PC-3 (cell line): ENCODE measurements at regions not wholly inside any gene's neighbourhood (a gene's known extent, or its start where the extent isn't known, plus 50 kb on each side); places are given as distances from the start of the nearest gene placed in this dataset.
A peak's percentile ranks its signal among the peaks of the same experiment; 100 is the strongest.

Experiments
- ATAC-seq: fragments of 200-7000 bp; cut with Tn5 transposase; 2 replicates; pipeline ENCODE4 v1.9.1; 2020; ENCODE audit warnings: mild to moderate bottlenecking, moderate library complexity
- BruUV-seq: library from RNA; stranded (reverse); fragments of 400-500 nt; replicated peaks from 2 replicates; lab custom pipeline; 2021; lab: Mats Ljungman, UMichigan
- CTCF ChIA-PET: fragments of 300-600 bp; sonication (Branson Sonifier 250); formaldehyde crosslinking; loops from one replicate; lab custom pipeline; 2022; ENCODE audit warnings: antibody characterized with exemption; lab: Charles Lee
- POLR2A ChIA-PET: fragments of 300-600 bp; sonication (Branson Sonifier 250); formaldehyde crosslinking; loops from one replicate; lab custom pipeline; 2022; ENCODE audit warnings: antibody characterized with exemption; ENCODE audit not compliant: unreplicated experiment; lab: Charles Lee
- DNase-seq: peaks from one replicate; pipeline ENCODE4 v3.0.0-alpha.2; 2015
- H2AFZ ChIP-seq: fragments of 300-600 bp; sonication (generic); 2 replicates; pipeline ENCODE4 v1.6.0; 2016; ENCODE audit warnings: antibody characterized with exemption, low read length
- H3F3A ChIP-seq: fragments of 300-600 bp; sonication (generic); one replicate; pipeline ENCODE4 v1.6.0; 2017; ENCODE audit warnings: antibody characterized with exemption, low read length, control low read depth, mild to moderate bottlenecking; ENCODE audit not compliant: unreplicated experiment
- H3K27ac ChIP-seq: fragments of 300-600 bp; sonication (generic); 2 replicates; pipeline ENCODE4 v1.5.1; 2016; ENCODE audit warnings: mild to moderate bottlenecking, low read length
- H3K27me3 ChIP-seq: fragments of 300-600 bp; sonication (generic); 2 replicates; pipeline ENCODE4 v1.6.1; 2016; ENCODE audit warnings: low read length, mixed read lengths
- H3K36me3 ChIP-seq: fragments of 300-600 bp; sonication (generic); 2 replicates; pipeline ENCODE4 v1.6.1; 2016; ENCODE audit warnings: low read depth, mixed run types, low read length, mixed read lengths
- H3K4me1 ChIP-seq: fragments of 300-600 bp; sonication (generic); 2 replicates; pipeline ENCODE4 v1.5.1; 2016; ENCODE audit warnings: low read length; ENCODE audit not compliant: insufficient read depth
- H3K4me2 ChIP-seq: fragments of 300-600 bp; sonication (generic); 2 replicates; pipeline ENCODE4 v1.6.0; 2016; ENCODE audit warnings: low read length
- H3K4me3 ChIP-seq: fragments of 300-600 bp; sonication (generic); 2 replicates; pipeline ENCODE4 v1.5.1; 2016; ENCODE audit warnings: mild to moderate bottlenecking, low read length, mixed read lengths
- H3K79me2 ChIP-seq: fragments of 300-600 bp; sonication (generic); 2 replicates; pipeline ENCODE4 v1.6.1; 2017; ENCODE audit warnings: low read length, mixed read lengths
- H3K9ac ChIP-seq: fragments of 300-600 bp; sonication (generic); 2 replicates; pipeline ENCODE4 v1.6.0; 2016; ENCODE audit warnings: mild to moderate bottlenecking, low read length
- H3K9me2 ChIP-seq: fragments of 300-600 bp; sonication (generic); replicated peaks from 2 replicates; pipeline ENCODE4 v1.6.1; 2016; ENCODE audit warnings: mixed run types, low read length, mixed read lengths
- H3K9me3 ChIP-seq: fragments of 300-600 bp; sonication (generic); 2 replicates; pipeline ENCODE4 v1.6.1; 2016; ENCODE audit warnings: low read length, mixed read lengths
- H4K20me1 ChIP-seq: fragments of 300-600 bp; sonication (generic); 2 replicates; pipeline ENCODE4 v1.6.1; 2016; ENCODE audit warnings: low read length, mixed read lengths
- EZH2 ChIP-seq: fragments of 300-600 bp; sonication (generic); IDR thresholded peaks from one replicate; pipeline ENCODE4 v1.6.1; 2017; ENCODE audit warnings: antibody characterized with exemption, mild to moderate bottlenecking, low read length; ENCODE audit not compliant: unreplicated experiment
- EZH2phosphoT487 ChIP-seq: fragments of 300-600 bp; sonication (generic); IDR thresholded peaks from 2 replicates; pipeline ENCODE4 v1.6.1; 2018; ENCODE audit warnings: mild to moderate bottlenecking, antibody characterized with exemption, low read length, borderline replicate concordance
- intact Hi-C: fragments of 100-400 bp; cut with micrococcal nuclease; formaldehyde crosslinking; loops from 2 replicates; pipeline ENCODE4 v1.9.0; 2023
- TF ChIP-seq, protein P1 (sequence below): fragments of 300-600 bp; sonication (generic); conservative IDR thresholded peaks from 2 replicates; pipeline ENCODE4 v1.5.1; 2017; ENCODE audit warnings: antibody characterized with exemption, low read depth, mild to moderate bottlenecking, low read length

DNA sequence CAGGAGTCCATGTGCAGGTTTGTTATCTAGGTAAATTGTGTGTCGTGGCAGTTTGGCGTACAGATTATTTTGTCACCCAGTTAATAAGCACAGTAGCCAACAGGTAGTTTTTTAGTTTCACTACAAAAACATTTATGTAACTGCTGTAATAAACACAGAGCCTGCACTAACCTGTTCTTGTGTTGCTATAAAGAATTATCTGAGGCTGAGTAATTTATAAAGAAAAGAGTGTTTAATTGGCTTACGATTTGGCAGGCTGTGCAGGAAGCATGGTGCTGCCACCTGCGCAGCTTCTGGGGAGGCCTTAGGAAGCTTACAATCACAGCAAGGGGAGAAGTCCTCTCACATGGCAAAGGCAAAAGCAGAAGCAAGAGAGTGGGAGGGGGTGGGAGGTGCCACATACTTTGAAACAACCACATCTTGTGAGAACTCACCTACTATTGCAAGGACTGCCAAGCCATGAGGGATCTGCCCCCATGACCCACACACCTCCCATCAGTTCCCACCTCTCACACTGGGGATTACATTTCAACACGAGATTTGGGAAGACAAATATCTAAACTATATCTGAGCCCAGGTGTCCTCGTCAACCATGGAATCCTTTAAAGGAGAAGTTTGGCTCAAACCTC, 266.4 kb upstream of the GRIP1 start:
- intact Hi-C loops: no loop called here
- no peaks in the 10 kb centered on the region for H3K79me2 ChIP-seq
- POLR2A ChIA-PET: no interaction called here
- no peaks in the 10 kb centered on the region for H3K36me3 ChIP-seq
- no peaks in the 10 kb centered on the region for H3K27me3 ChIP-seq
- H3K4me1 ChIP-seq: peaks cover 11% of the 10 kb centered on the region
- no peak overlapping the region for H3K27ac ChIP-seq
- H2AFZ ChIP-seq: no peak overlapping the region
- no peak overlapping the region for H3K4me3 ChIP-seq
- no peaks in the 10 kb centered on the region for H4K20me1 ChIP-seq
- H3K4me2 ChIP-seq: no peak overlapping the region
- H3K9me2 ChIP-seq: no peaks in the 10 kb centered on the region
- CTCF ChIA-PET: no interaction called here
- no peaks in the 10 kb centered on the region for H3F3A ChIP-seq
- no peaks in the 10 kb centered on the region for H3K9me3 ChIP-seq
- ATAC-seq (no peak), DNase-seq (no peak)
- no peak overlapping the region for H3K9ac ChIP-seq
- no peak for TF ChIP-seq EZH2phosphoT487
- no peak for TF ChIP-seq EZH2
- TF ChIP-seq, protein P1, sequence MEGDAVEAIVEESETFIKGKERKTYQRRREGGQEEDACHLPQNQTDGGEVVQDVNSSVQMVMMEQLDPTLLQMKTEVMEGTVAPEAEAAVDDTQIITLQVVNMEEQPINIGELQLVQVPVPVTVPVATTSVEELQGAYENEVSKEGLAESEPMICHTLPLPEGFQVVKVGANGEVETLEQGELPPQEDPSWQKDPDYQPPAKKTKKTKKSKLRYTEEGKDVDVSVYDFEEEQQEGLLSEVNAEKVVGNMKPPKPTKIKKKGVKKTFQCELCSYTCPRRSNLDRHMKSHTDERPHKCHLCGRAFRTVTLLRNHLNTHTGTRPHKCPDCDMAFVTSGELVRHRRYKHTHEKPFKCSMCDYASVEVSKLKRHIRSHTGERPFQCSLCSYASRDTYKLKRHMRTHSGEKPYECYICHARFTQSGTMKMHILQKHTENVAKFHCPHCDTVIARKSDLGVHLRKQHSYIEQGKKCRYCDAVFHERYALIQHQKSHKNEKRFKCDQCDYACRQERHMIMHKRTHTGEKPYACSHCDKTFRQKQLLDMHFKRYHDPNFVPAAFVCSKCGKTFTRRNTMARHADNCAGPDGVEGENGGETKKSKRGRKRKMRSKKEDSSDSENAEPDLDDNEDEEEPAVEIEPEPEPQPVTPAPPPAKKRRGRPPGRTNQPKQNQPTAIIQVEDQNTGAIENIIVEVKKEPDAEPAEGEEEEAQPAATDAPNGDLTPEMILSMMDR: no peak
- BruUV-seq: no TSS peak

DNA sequence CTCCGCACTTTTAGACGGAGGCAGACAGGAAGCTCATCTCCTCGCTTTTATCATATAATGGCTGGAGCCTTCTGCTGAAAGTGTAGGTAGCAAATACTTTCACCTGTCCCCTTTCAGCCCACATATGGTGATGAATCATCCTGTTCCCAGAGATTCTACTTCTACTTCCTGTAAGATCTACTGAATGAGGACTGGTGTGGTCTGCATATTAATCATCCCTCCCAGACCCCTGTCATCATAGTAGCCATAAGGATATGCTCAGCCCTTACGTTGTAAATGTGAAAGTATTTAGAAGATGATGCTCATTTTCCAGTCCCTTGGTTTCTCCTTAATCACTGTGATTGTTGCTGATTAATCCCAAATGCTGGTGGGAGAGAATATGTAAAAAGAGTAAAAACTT, 268.2 kb upstream of the GRIP1 start:
- Histone ChIP-seq H3K9ac (no peak overlapping the region), H3F3A (no peaks in the 10 kb centered on the region), H2AFZ (no peak overlapping the region), H3K9me2 (no peaks in the 10 kb centered on the region), H3K79me2 (no peaks in the 10 kb centered on the region), H3K4me2 (no peak overlapping the region), H3K4me1 (no peaks in the 10 kb centered on the region), H3K36me3 (no peaks in the 10 kb centered on the region), H3K4me3 (no peak overlapping the region), H3K9me3 (no peaks in the 10 kb centered on the region), H4K20me1 (no peaks in the 10 kb centered on the region), H3K27ac (no peak overlapping the region), H3K27me3 (no peaks in the 10 kb centered on the region)
- intact Hi-C loops: no loop called here
- TF ChIP-seq EZH2phosphoT487: no peak
- TF ChIP-seq, protein P1: no peak
- no peak for TF ChIP-seq EZH2
- peak; percentile 12 for DNase-seq
- no TSS peak for BruUV-seq
- POLR2A ChIA-PET: no interaction called here
- no peak for ATAC-seq
- CTCF ChIA-PET: no interaction called here

DNA sequence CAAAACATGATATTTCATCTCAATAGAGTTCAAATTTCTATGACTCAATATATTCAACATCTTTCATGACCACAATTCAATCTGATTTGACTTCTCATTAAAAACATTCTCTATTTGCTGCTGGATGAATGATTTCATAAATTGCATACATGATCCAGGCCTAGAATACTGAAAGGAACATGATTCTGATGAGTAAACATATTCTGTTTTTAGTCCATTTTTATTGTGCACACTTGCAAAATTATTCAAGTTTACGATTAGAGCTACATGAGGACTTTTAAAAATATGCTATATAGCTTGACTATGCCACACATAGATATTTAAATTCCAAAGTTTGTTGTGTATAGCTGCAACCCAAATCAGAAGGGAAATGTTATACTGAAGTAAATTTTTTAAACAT, 273.8 kb upstream of the GRIP1 start:
- no peaks in the 10 kb centered on the region for H3K9me2 ChIP-seq
- intact Hi-C loops: no loop called here
- no peaks in the 10 kb centered on the region for H3F3A ChIP-seq
- H3K4me1 ChIP-seq: peaks cover 10% of the 10 kb centered on the region
- no peak overlapping the region for H2AFZ ChIP-seq
- no peak overlapping the region for H3K9ac ChIP-seq
- BruUV-seq: no TSS peak
- CTCF ChIA-PET: no interaction called here
- H3K4me2 ChIP-seq: no peak overlapping the region
- no peaks in the 10 kb centered on the region for H4K20me1 ChIP-seq
- H3K79me2 ChIP-seq: no peaks in the 10 kb centered on the region
- POLR2A ChIA-PET: no interaction called here
- H3K27me3 ChIP-seq: no peaks in the 10 kb centered on the region
- TF ChIP-seq, protein P1: no peak
- TF ChIP-seq EZH2 (no peak), EZH2phosphoT487 (no peak)
- ATAC-seq: no peak
- DNase-seq: no peak
- H3K27ac ChIP-seq: no peak overlapping the region
- H3K4me3 ChIP-seq: no peak overlapping the region
- no peaks in the 10 kb centered on the region for H3K36me3 ChIP-seq
- no peaks in the 10 kb centered on the region for H3K9me3 ChIP-seq
